Body of pancreas (tissue), 4 donors: ENCODE measurements at regions not wholly inside any gene's neighbourhood (a gene's known extent, or its start where the extent isn't known, plus 50 kb on each side); places are given as distances from the start of the nearest gene placed in this dataset.
A peak's percentile ranks its signal among the peaks of the same experiment; 100 is the strongest.

Source experiments
- POLR2A ChIP-seq, 3 donors: fragments of 450-650 bp; IDR thresholded peaks; one replicate each; pipeline ENCODE4 v1.6.1; 2016; ENCODE audit warnings: antibody characterized with exemption in 3 of 3, mild to moderate bottlenecking in 2 of 3
- TF ChIP-seq, protein P1 (sequence below), 7 experiments: fragments of 450-650 bp in 4 of 7; fragments of 200-600 bp in 3 of 7; sonication (generic) in 3 of 7; IDR thresholded peaks; one replicate each; pipeline ENCODE4 v1.5.1; 2016 to 2019; ENCODE audit warnings: antibody characterized with exemption in 7 of 7

GRCh38 chr3:26118165-26118564, 328.3 kb downstream of the OXSM start:
- TF ChIP-seq, protein P1, sequence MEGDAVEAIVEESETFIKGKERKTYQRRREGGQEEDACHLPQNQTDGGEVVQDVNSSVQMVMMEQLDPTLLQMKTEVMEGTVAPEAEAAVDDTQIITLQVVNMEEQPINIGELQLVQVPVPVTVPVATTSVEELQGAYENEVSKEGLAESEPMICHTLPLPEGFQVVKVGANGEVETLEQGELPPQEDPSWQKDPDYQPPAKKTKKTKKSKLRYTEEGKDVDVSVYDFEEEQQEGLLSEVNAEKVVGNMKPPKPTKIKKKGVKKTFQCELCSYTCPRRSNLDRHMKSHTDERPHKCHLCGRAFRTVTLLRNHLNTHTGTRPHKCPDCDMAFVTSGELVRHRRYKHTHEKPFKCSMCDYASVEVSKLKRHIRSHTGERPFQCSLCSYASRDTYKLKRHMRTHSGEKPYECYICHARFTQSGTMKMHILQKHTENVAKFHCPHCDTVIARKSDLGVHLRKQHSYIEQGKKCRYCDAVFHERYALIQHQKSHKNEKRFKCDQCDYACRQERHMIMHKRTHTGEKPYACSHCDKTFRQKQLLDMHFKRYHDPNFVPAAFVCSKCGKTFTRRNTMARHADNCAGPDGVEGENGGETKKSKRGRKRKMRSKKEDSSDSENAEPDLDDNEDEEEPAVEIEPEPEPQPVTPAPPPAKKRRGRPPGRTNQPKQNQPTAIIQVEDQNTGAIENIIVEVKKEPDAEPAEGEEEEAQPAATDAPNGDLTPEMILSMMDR (IDR thresholded peaks at IDR 0.05), result peak in 1 of 7 experiments; percentile 10
- TF ChIP-seq POLR2A (IDR thresholded peaks at IDR 0.05), result no peak
